NCI-H1105 treated with DMSO at 0.1 percent for 48 hours (cell line): ENCODE measurements at regions not wholly inside any gene's neighbourhood (a gene's known extent, or its start where the extent isn't known, plus 50 kb on each side); places are given as distances from the start of the nearest gene placed in this dataset.
A peak's percentile ranks its signal among the peaks of the same experiment; 100 is the strongest.
"Not testable (repeated sequence)": the region's sequence is repeated elsewhere in the genome, so short reads cannot be mapped to it uniquely, and the experiment has no call there.

Source experiments
- DNase-seq: peaks from one replicate; lab custom pipeline; 2025; lab: John Stamatoyannopoulos, UW

- DNase-seq, result no peak
Measured at GRCh38 chr3:176870451-176870850, 326.8 kb downstream of the TBL1XR1 start.

- peak; percentile 97 for DNase-seq
Measured at GRCh38 chr3:176867681-176868663, 329.3 kb downstream of the TBL1XR1 start.

DNA sequence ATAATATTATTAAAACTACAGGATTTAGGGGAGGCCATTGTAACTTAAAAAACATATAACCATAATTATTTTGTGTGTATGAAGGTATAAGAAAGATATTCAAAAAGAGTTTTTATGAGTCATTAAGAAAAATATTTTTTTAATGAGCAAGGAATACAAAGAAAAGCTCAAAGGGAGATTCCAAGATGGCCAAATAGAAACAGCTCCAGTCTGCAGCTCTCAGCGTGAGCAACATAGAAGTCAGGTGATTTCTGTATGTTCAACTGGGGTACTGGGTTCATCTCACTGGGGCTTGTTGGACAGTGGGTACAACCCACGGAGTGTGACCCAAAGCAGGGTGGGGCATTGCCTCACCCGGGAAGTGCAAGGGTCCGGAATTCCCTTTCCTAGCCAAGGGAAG, 336.1 kb downstream of the TBL1XR1 start:
- no peak for DNase-seq

GRCh38 chr3:176856721-176857120, 340.6 kb downstream of the TBL1XR1 start:
- DNase-seq, result no peak

DNA sequence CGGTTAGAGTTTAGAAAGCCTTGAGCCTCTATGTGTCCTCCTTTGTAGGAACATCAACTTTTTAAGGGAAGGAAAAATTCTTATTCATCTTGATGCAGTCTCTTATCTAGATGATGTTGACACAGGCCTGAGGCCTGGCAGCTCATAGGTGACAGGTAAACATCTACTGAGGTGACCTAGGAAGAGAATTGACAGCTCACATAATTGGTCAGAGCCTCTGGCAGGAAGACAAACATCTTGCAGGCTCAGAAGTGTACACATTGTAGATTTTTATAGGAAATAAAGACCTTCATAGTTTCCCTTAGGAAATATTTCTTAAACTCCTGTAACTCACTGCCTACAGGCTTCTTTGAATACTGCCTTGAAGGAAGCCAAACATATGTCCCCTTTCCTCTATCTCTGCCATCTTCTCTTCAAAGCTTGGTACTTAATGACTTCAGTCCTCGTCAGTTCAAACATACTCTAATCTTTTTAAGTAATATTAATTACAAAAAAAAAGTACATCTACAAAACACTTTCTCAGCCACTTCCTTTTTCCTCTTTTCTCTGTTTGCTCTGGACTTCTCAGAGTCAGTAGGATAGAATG, 341.3 kb downstream of the TBL1XR1 start:
- DNase-seq, result no peak

DNA sequence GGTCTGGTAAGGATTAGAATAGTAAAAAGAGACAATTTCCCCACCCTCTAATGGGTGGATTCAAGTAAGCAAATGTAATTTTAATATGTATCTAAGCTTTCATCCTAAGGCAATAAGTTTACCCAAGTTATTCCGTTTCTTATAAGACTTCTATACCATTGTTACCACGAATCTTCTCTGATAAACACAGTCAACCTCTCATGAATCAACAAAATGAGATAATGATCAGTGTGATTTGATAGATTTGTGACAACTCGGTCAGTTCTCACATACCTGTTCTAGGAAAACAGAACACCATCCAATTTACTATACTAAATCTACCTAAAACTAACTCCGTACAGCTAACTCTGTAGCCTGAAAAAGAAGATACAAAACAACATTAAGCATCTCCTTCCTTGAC, 342.1 kb downstream of the TBL1XR1 start:
- DNase-seq, result no peak

- no peak for DNase-seq
Measured at GRCh38 chr3:176850498-176850897, 346.8 kb downstream of the TBL1XR1 start.

- no peak for DNase-seq
Measured at GRCh38 chr3:176848431-176849214, 348.7 kb downstream of the TBL1XR1 start.

DNA sequence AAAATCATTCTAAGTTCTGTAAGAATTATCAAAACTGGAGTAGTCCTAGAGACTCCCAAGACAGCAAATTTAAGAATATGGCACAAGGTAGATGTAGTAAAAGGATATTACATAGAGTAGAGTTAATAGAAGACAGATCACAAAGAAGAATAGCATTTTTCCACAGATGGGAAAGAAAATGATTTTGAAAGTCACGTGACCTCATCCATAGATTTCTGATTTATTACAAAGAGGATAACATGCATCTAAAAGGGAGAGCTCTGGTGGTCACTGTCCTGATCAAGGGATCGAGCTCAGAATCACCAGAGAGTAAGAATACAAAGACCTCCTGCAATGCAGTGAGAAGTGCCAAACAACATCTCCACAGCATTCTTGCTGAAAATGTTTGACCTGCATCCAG, 354.4 kb downstream of the TBL1XR1 start:
- no peak for DNase-seq

DNA sequence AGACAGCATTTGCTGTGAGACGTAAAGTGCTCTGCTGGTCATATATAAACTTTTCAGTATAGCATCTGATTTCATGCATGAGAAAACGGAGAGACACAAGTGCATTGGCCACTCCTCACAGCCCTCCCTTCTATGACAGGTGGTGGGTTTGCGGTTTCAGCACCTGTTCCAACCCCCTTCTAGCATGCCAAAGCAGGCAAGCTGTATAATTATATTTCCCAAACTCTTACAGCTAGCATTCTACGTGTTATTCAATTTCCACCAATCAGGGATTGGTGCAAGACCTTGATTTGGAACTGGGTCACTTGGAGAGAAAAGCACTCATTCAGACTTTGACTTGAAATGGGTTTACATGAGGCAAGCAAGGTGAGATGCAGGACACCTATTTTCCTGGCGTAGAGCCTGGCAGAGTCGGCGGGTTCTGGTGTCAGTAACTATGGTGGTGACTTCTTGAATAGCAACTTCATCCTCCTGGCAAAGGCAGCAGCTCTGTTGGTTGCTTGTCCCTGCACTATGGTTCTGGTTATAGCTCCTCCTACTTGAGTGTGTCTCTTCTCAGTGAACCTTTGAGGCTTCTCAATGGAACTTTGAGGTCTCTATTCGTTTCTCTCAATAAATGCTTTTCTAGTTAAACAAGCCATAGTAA, 356.5 kb downstream of the TBL1XR1 start:
- no peak for DNase-seq

- DNase-seq, result no peak
Measured at GRCh38 chr3:176839901-176840300, 357.4 kb downstream of the TBL1XR1 start.

- no peak for DNase-seq
Measured at GRCh38 chr3:176839466-176839865, 357.8 kb downstream of the TBL1XR1 start.

DNA sequence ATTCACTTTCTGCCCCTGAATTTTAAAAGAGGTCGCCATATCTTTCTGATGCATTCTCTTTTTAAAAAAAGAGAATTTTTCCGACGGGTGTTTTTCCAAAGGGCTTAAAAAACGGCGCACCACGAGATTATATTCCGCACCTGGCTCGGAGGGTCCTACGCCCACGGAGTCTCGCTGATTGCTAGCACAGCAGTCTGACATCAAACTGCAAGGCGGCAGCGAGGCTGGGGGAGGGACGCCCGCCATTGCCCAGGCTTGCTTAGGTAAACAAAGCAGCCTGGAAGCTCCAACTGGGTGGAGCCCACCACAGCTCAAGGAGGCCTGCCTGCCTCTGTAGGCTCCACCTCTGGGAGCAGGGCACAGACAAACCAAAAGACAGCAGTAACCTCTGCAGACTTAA, 370.0 kb downstream of the TBL1XR1 start:
- DNase-seq, result not testable (repeated sequence)

GRCh38 chr3:176824811-176825210, 372.5 kb downstream of the TBL1XR1 start:
- no peak for DNase-seq

GRCh38 chr3:176820764-176821163, 376.5 kb downstream of the TBL1XR1 start:
- no peak for DNase-seq

- no peak for DNase-seq
Measured at GRCh38 chr3:176816937-176817336, 380.3 kb downstream of the TBL1XR1 start.

GRCh38 chr3:176814285-176814684, 383.0 kb downstream of the TBL1XR1 start:
- no peak for DNase-seq

DNA sequence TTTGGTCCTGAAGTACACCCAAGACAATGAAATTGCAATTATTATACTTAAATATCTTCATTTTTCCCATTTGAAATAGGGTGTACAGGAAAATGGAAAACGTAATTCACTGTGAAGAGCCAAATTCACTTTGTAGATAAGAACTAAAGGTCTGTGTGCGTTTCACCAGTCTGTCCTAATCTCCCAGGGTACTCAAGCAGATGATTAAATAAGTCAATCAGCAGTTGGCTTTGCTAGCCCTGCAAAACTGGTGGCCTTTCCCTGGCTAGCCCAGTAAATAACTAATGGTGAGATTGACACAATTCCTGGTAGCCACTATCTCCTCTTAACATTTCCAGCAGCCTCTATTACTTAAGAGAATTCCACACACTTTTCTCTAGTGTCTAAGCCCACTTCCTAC, 389.3 kb downstream of the TBL1XR1 start:
- no peak for DNase-seq

DNA sequence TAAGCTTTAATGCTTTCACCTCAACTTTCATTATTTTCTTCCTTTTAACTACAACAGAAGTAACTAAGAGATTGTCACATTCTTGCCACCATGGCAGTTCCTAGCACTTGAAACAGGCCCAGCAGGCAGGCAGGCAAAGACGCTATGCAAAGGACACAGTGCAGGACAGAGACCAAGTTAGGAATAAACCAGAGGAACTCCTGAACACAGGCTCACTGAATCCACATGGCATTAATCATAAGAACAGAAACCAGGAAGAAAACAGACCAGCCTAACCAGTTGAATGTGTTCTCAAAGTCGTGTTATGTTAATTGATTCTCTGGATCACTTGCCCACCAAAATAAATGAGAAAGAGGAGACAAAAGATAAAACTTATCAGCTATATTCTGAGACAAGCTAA, 397.6 kb downstream of the TBL1XR1 start:
- no peak for DNase-seq

GRCh38 chr3:176798680-176799079, 398.6 kb downstream of the TBL1XR1 start:
- DNase-seq, result no peak

DNA sequence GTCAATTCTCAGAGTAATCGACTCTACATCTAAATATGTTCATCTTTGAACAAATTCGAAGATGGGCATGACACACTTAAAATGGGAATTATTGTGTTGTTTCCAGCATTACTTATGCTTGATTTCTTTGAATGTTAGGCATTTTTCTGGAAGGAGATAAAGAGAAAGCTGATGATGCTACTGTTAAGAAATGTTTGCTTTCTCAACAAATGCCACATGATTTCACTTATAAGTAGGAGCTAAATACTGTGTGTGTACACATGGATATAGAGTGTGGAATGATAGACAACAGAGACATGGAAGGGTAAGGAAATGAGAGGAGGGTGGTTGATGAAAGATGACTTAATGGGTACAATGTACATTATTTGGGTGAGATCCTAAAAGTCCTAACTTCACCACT, 400.9 kb downstream of the TBL1XR1 start:
- DNase-seq, result no peak

DNA sequence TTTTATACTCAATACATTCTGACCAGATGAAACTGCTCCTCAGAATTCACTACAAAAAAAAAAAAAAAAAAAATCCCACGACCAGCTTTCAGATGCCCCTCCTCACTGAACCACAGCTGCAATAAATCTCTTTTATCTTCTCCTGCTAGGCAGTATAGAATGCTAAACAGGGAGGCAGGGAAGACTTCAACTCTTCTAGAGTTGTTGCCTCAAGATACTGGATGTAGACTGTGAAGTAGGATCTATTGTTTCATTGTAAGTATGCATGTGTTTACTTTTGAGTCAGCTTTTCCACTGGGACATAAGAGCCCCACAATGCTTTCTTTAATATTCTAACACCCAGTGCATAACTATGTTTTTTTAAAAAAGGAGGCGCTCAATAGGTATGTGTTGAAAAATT, 401.4 kb downstream of the TBL1XR1 start:
- DNase-seq, result no peak
